ENCODE measurements at regions not wholly inside any gene's neighbourhood (a gene's known extent, or its start where the extent isn't known, plus 50 kb on each side); places are given as distances from the start of the nearest gene placed in this dataset.

DNA sequence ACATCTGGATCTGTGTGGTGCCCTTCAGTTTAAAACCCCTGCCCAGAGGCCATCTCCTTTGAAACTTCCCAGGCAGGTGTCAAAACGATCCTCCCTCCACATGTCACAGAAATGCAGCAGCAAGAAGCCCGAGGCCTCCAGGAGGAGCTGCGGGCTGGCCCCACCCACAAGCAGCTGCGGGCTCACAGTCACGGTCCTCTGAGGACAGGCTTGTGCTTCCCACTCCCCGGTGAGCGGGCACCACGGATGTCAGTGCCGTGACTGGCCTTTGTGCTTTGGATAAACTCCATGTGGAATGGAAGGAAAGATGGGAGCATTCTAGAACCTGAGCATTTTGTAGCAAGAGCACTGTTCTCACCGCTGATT is 65.8 kb downstream of the SIK1 start:
- no peak for TF ChIP-seq EZH2 (IDR thresholded peaks at IDR 0.05; ENCODE audit: borderline replicate concordance)
- TF ChIP-seq, protein P1, sequence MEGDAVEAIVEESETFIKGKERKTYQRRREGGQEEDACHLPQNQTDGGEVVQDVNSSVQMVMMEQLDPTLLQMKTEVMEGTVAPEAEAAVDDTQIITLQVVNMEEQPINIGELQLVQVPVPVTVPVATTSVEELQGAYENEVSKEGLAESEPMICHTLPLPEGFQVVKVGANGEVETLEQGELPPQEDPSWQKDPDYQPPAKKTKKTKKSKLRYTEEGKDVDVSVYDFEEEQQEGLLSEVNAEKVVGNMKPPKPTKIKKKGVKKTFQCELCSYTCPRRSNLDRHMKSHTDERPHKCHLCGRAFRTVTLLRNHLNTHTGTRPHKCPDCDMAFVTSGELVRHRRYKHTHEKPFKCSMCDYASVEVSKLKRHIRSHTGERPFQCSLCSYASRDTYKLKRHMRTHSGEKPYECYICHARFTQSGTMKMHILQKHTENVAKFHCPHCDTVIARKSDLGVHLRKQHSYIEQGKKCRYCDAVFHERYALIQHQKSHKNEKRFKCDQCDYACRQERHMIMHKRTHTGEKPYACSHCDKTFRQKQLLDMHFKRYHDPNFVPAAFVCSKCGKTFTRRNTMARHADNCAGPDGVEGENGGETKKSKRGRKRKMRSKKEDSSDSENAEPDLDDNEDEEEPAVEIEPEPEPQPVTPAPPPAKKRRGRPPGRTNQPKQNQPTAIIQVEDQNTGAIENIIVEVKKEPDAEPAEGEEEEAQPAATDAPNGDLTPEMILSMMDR (IDR thresholded peaks at IDR 0.05; ENCODE audit: poor library complexity) = no peak
